IMR-90 (cell line): ENCODE measurements at regions not wholly inside any gene's neighbourhood (a gene's known extent, or its start where the extent isn't known, plus 50 kb on each side); places are given as distances from the start of the nearest gene placed in this dataset.

Experiments
- ATAC-seq: fragments of 200-7000 bp; cut with Tn5 transposase; 2 replicates; pipeline ENCODE4 v1.9.1; 2020; ENCODE audit warnings: low read depth, mild to moderate bottlenecking, moderate library complexity
- BruUV-seq: library from RNA; stranded (reverse); fragments of 400-500 nt; replicated peaks from 2 replicates; lab custom pipeline; 2021; lab: Mats Ljungman, UMichigan
- CTCF ChIA-PET: fragments of 300-600 bp; formaldehyde crosslinking; extraction: SDS; loops from one replicate; lab custom pipeline; 2021; ENCODE audit warnings: antibody characterized with exemption; lab: Yijun Ruan, JAX
- POLR2A ChIA-PET: fragments of 300-600 bp; sonication (Branson Sonifier 250); formaldehyde crosslinking; loops from one replicate; lab custom pipeline; 2022; ENCODE audit warnings: antibody characterized with exemption; ENCODE audit not compliant: unreplicated experiment; lab: Charles Lee
- DNase-seq: peaks from one replicate; pipeline ENCODE4 v3.0.0; 2013
- H2AFZ ChIP-seq: replicated peaks from 2 replicates; pipeline ENCODE3; 2013; ENCODE audit warnings: low read length, mild to moderate bottlenecking; ENCODE audit not compliant: poor library complexity
- H2AK5ac ChIP-seq: 2 replicates; pipeline ENCODE4 v1.6.1; 2013; ENCODE audit warnings: low read depth, low read length, inconsistent platforms
- H2AK9ac ChIP-seq: replicated peaks from 2 replicates; pipeline ENCODE3; 2013; ENCODE audit warnings: mild to moderate bottlenecking, low read depth, low read length, moderate library complexity; ENCODE audit not compliant: poor library complexity
- H2BK120ac ChIP-seq: 2 replicates; pipeline ENCODE4 v1.6.1; 2013; ENCODE audit warnings: low read depth, low read length, inconsistent platforms
- H2BK15ac ChIP-seq: 3 replicates; pipeline ENCODE4 v1.6.1; 2013; ENCODE audit warnings: low read depth, low read length, inconsistent platforms
- H2BK20ac ChIP-seq: 2 replicates; pipeline ENCODE4 v1.6.1; 2013; ENCODE audit warnings: low read depth, mild to moderate bottlenecking, inconsistent platforms, low read length, moderate library complexity
- H2BK5ac ChIP-seq: 2 replicates; pipeline ENCODE4 v1.6.1; 2013; ENCODE audit warnings: mild to moderate bottlenecking, low read depth, low read length, inconsistent platforms; ENCODE audit not compliant: poor library complexity, severe bottlenecking
- H3K14ac ChIP-seq: replicated peaks from 2 replicates; pipeline ENCODE4 v1.6.1; 2013; ENCODE audit warnings: low read depth, low read length, inconsistent platforms
- H3K18ac ChIP-seq: 2 replicates; pipeline ENCODE4 v1.6.1; 2013; ENCODE audit warnings: low read depth, low read length, control low read depth
- H3K23ac ChIP-seq: 2 replicates; pipeline ENCODE4 v1.6.1; 2013; ENCODE audit warnings: low read depth, low read length, inconsistent platforms
- H3K27ac ChIP-seq: 2 replicates; pipeline ENCODE4 v1.5.1; 2013; ENCODE audit warnings: mild to moderate bottlenecking, control low read depth, low read length; ENCODE audit not compliant: insufficient read depth
- H3K27me3 ChIP-seq: 2 replicates; pipeline ENCODE4 v1.6.1; 2013; ENCODE audit warnings: low read length; ENCODE audit not compliant: control insufficient read depth, insufficient read depth
- H3K36me3 ChIP-seq: 2 replicates; pipeline ENCODE4 v1.6.1; 2013; ENCODE audit warnings: low read length, mixed read lengths; ENCODE audit not compliant: control insufficient read depth, insufficient read depth
- H3K4ac ChIP-seq: 2 replicates; pipeline ENCODE4 v1.6.1; 2013; ENCODE audit warnings: low read depth, low read length, inconsistent platforms
- H3K4me1 ChIP-seq: 2 replicates; pipeline ENCODE4 v1.6.1; 2013; ENCODE audit warnings: low read length, mixed read lengths; ENCODE audit not compliant: control insufficient read depth, insufficient read depth
- H3K4me2 ChIP-seq: 2 replicates; pipeline ENCODE4 v1.6.1; 2013; ENCODE audit warnings: low read depth, mild to moderate bottlenecking, control low read depth, low read length, moderate library complexity
- H3K4me3 ChIP-seq: 2 replicates; pipeline ENCODE4 v1.5.1; 2013; ENCODE audit warnings: low read depth, mild to moderate bottlenecking, control low read depth, low read length, moderate library complexity; ENCODE audit not compliant: insufficient read depth
- H3K56ac ChIP-seq: 2 replicates; pipeline ENCODE4 v1.6.1; 2013; ENCODE audit warnings: low read length, inconsistent platforms; ENCODE audit not compliant: insufficient read depth; ENCODE audit errors: extremely low read depth
- H3K79me1 ChIP-seq, 2 experiments: 2 replicates each; pipeline ENCODE4 v1.6.1; 2013; ENCODE audit warnings: low read length in 2 of 2, inconsistent platforms in 1 of 2, low read depth in 1 of 2
- H3K9ac ChIP-seq: 2 replicates; pipeline ENCODE4 v1.6.1; 2013; ENCODE audit warnings: low read depth, low read length, control low read depth
- H3K9me1 ChIP-seq: 2 replicates; pipeline ENCODE4 v1.6.1; 2013; ENCODE audit warnings: low read length, inconsistent platforms; ENCODE audit not compliant: insufficient read depth
- H3K9me3 ChIP-seq: 2 replicates; pipeline ENCODE4 v1.6.1; 2013; ENCODE audit warnings: low read length; ENCODE audit not compliant: control insufficient read depth, insufficient read depth
- H4K20me1 ChIP-seq: 2 replicates; pipeline ENCODE4 v1.6.1; 2013; ENCODE audit warnings: low read length, inconsistent platforms; ENCODE audit not compliant: insufficient read depth
- H4K5ac ChIP-seq: 2 replicates; pipeline ENCODE4 v1.6.1; 2013; ENCODE audit warnings: mild to moderate bottlenecking, low read depth, low read length, control low read depth
- H4K8ac ChIP-seq, 2 experiments: 2 replicates each; pipeline ENCODE4 v1.6.1; 2013; ENCODE audit warnings: low read depth in 2 of 2, low read length in 2 of 2, control low read depth in 1 of 2, inconsistent platforms in 1 of 2
- H4K91ac ChIP-seq: 2 replicates; pipeline ENCODE4 v1.6.1; 2013; ENCODE audit warnings: low read depth, low read length, inconsistent platforms; ENCODE audit not compliant: insufficient read depth
- CEBPB ChIP-seq: IDR thresholded peaks from 2 replicates; pipeline ENCODE4 v1.6.1; 2012; ENCODE audit warnings: low read depth, low read length, improper control_type of control experiment
- POLR2A ChIP-seq: IDR thresholded peaks from 2 replicates; pipeline ENCODE4 v1.6.1; 2012; ENCODE audit warnings: mild to moderate bottlenecking, low read depth, low read length
- SMC3 ChIP-seq: fragments of 150-350 bp; IDR thresholded peaks from 2 replicates; pipeline ENCODE4 v1.6.1; 2016; ENCODE audit warnings: low read depth, mild to moderate bottlenecking, antibody characterized with exemption, low read length, moderate library complexity
- WGBS, 2 experiments: methylation state at CpG; one replicate each; pipeline versions ENCODE4 v1.1.5 to v1.1.7; 2013; ENCODE audit warnings: missing lambda C conversion rate in 2 of 2; ENCODE audit not compliant: insufficient read length in 1 of 2; ENCODE audit errors: extremely low coverage in 2 of 2; 5-methylcytosine and 5-hydroxymethylcytosine counted together
- dilution Hi-C: fragments of 300-500 bp; cut with HindIII; formaldehyde crosslinking; loops from one replicate; pipeline ENCODE4 v1.14.3; 2018; ENCODE audit warnings: low sequenced_read_pairs; ENCODE audit not compliant: unreplicated experiment
- in situ Hi-C: fragments of 300-500 bp; cut with MboI; formaldehyde crosslinking; loops from 3 replicates; pipeline ENCODE4 v1.14.3; 2019; ENCODE audit warnings: low sequenced_read_pairs, inconsistent platforms, mixed read lengths
- intact Hi-C: fragments of 100-400 bp; cut with micrococcal nuclease; formaldehyde crosslinking; loops from 2 replicates; pipeline ENCODE4 v1.10.0; 2022

DNA sequence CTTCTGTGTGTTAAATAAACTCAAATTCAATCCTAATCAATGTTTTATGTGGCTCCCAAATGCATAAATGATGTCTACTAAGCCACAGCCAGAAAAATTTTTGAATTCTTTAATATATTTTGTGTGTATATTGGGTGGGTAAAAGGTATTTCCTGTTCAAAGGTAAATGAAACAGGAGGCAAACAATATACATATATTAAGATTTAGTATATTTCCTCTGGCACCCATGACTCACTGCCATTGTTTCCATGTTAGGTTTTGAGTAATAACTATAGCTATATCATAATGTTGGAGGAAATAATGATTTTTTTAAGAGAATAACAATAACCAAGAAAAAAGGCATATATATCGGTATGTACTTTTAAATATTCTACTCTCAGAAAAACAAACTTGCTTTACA, 1071.9 kb upstream of the CDH10 start:
- intact Hi-C loops: no loop called here
- no peak overlapping the region for H4K5ac ChIP-seq
- H2BK5ac ChIP-seq: no peak overlapping the region
- ChIA-PET CTCF (no interaction called here), POLR2A (no interaction called here)
- in situ Hi-C loops: no loop called here
- H4K91ac ChIP-seq: no peak overlapping the region
- no peak overlapping the region for H3K18ac ChIP-seq
- no peak overlapping the region for H3K27ac ChIP-seq
- dilution Hi-C loops: no loop called here
- no peaks in the 10 kb centered on the region for H3K9me1 ChIP-seq
- no peaks in the 10 kb centered on the region; the same call in 1 of the 2 replicates for H3K9me3 ChIP-seq
- no peak overlapping the region for H3K23ac ChIP-seq
- WGBS, 2 experiments: no CpG with 5 or more reads among the region's 1 CpG
- no peak overlapping the region for H2BK20ac ChIP-seq
- no peaks in the 10 kb centered on the region for H3K79me1 ChIP-seq
- H2AK9ac ChIP-seq: no peak overlapping the region
- ATAC-seq (no peak), DNase-seq (no peak)
- no peaks in the 10 kb centered on the region for H4K20me1 ChIP-seq
- H4K8ac ChIP-seq: no peak overlapping the region
- no peaks in the 10 kb centered on the region for H3K36me3 ChIP-seq
- H2AFZ ChIP-seq: no peak overlapping the region
- no peak overlapping the region for H3K4ac ChIP-seq
- no peak overlapping the region for H3K56ac ChIP-seq
- no peak for TF ChIP-seq CEBPB
- no peak for TF ChIP-seq POLR2A
- no peak for TF ChIP-seq SMC3
- no peak overlapping the region for H3K14ac ChIP-seq
- no peaks in the 10 kb centered on the region for H3K4me1 ChIP-seq
- H2AK5ac ChIP-seq: no peak overlapping the region
- H3K9ac ChIP-seq: no peak overlapping the region
- H2BK15ac ChIP-seq: no peak overlapping the region
- H3K4me3 ChIP-seq: no peak overlapping the region
- no peak overlapping the region for H3K4me2 ChIP-seq
- BruUV-seq: no TSS peak
- no peak overlapping the region for H2BK120ac ChIP-seq
- H3K27me3 ChIP-seq: no peaks in the 10 kb centered on the region
